ENCODE measurements at regions not wholly inside any gene's neighbourhood (a gene's known extent, or its start where the extent isn't known, plus 50 kb on each side); places are given as distances from the start of the nearest gene placed in this dataset.

GRCh38 chr2:4190548-4190947 is 487.2 kb downstream of the DCDC2C start:
- TF ChIP-seq POLR2A (IDR thresholded peaks at IDR 0.05; ENCODE audit: low read length) (no peak), GATA1 (IDR thresholded peaks at IDR 0.05; ENCODE audit: low read depth, low read length) (no peak)
